OCI-LY1 (cell line): ENCODE measurements at regions not wholly inside any gene's neighbourhood (a gene's known extent, or its start where the extent isn't known, plus 50 kb on each side); places are given as distances from the start of the nearest gene placed in this dataset.

Source experiments
- H2AFZ ChIP-seq: fragments of 200-600 bp; sonication (generic), shearing (Covaris generic); 2 replicates; pipeline ENCODE4 v1.6.0; 2014; ENCODE audit warnings: antibody characterized with exemption, mild to moderate bottlenecking, low read length
- H3F3A ChIP-seq: fragments of 200-600 bp; sonication (generic), shearing (Covaris generic); 2 replicates; pipeline ENCODE4 v1.6.0; 2014; ENCODE audit warnings: mild to moderate bottlenecking, antibody characterized with exemption, low read length, moderate library complexity; ENCODE audit not compliant: insufficient read depth
- H3K27ac ChIP-seq: fragments of 200-600 bp; sonication (generic); 2 replicates; pipeline ENCODE4 v1.5.1; 2014; ENCODE audit warnings: low read length, mixed run types, mild to moderate bottlenecking, low read depth; ENCODE audit not compliant: poor library complexity, severe bottlenecking
- H3K27me3 ChIP-seq: fragments of 200-600 bp; sonication (generic); 2 replicates; pipeline ENCODE4 v1.6.0; 2014; ENCODE audit warnings: antibody characterized with exemption, mild to moderate bottlenecking, low read length, moderate library complexity; ENCODE audit not compliant: insufficient read depth
- H3K36me3 ChIP-seq: fragments of 200-600 bp; sonication (generic); 2 replicates; pipeline ENCODE4 v1.6.1; 2014; ENCODE audit warnings: mild to moderate bottlenecking, antibody characterized with exemption, low read length, moderate library complexity, mixed read lengths; ENCODE audit not compliant: insufficient read depth
- H3K4me1 ChIP-seq: fragments of 200-600 bp; sonication (generic); 2 replicates; pipeline ENCODE4 v1.5.1; 2014; ENCODE audit warnings: mild to moderate bottlenecking, low read length, moderate library complexity; ENCODE audit not compliant: insufficient read depth, severe bottlenecking
- H3K4me2 ChIP-seq: fragments of 200-600 bp; sonication (generic), shearing (Covaris generic); 2 replicates; pipeline ENCODE4 v1.6.1; 2014; ENCODE audit warnings: low read length
- H3K4me3 ChIP-seq: fragments of 200-600 bp; sonication (generic); 2 replicates; pipeline ENCODE4 v1.5.1; 2014; ENCODE audit warnings: low read length, low read depth, mild to moderate bottlenecking, mixed read lengths; ENCODE audit not compliant: poor library complexity, severe bottlenecking
- H3K79me2 ChIP-seq: fragments of 200-600 bp; shearing (Covaris generic); 2 replicates; pipeline ENCODE4 v1.6.1; 2016; ENCODE audit warnings: mixed run types, low read length, mixed read lengths; ENCODE audit not compliant: insufficient read depth
- H3K9ac ChIP-seq: fragments of 200-600 bp; sonication (generic), shearing (Covaris generic); 2 replicates; pipeline ENCODE4 v1.6.1; 2014; ENCODE audit warnings: mild to moderate bottlenecking, low read length, mixed read lengths
- H3K9me2 ChIP-seq: fragments of 200-600 bp; sonication (generic), shearing (Covaris generic); 2 replicates; pipeline ENCODE4 v1.6.1; 2014; ENCODE audit warnings: low read depth, mild to moderate bottlenecking, low read length, mixed read lengths
- H3K9me3 ChIP-seq: fragments of 200-600 bp; shearing (Covaris generic); 2 replicates; pipeline ENCODE4 v1.6.1; 2014; ENCODE audit warnings: low read length, mixed read lengths
- H4K20me1 ChIP-seq: fragments of 200-600 bp; sonication (generic), shearing (Covaris generic); 2 replicates; pipeline ENCODE4 v1.6.0; 2016; ENCODE audit warnings: mild to moderate bottlenecking, low read length; ENCODE audit not compliant: insufficient read depth
- CTCF ChIP-seq: fragments of 200-600 bp; sonication (generic), shearing (Covaris generic); IDR thresholded peaks from 2 replicates; pipeline ENCODE4 v1.5.1; 2017; ENCODE audit warnings: mild to moderate bottlenecking, antibody characterized with exemption, low read length, moderate library complexity, mixed read lengths
- EZH2 ChIP-seq: fragments of 200-600 bp; sonication (generic), shearing (Covaris generic); IDR thresholded peaks from 2 replicates; pipeline ENCODE4 v1.8.0; 2017; ENCODE audit warnings: borderline replicate concordance, mixed run types, mild to moderate bottlenecking, antibody characterized with exemption, low read length, moderate library complexity, mixed read lengths

GRCh38 chr20:60252866-60253265 is 294.6 kb downstream of the CDH26 start:
- H3K27me3 ChIP-seq: no peaks in the 10 kb centered on the region
- no peak overlapping the region for H3K4me2 ChIP-seq
- TF ChIP-seq CTCF (no peak), EZH2 (no peak)
- no peaks in the 10 kb centered on the region for H3K9me2 ChIP-seq
- no peaks in the 10 kb centered on the region for H3K36me3 ChIP-seq
- H3K4me1 ChIP-seq: no peaks in the 10 kb centered on the region
- H3K9ac ChIP-seq: no peak overlapping the region
- H3K27ac ChIP-seq: no peak overlapping the region
- H3K4me3 ChIP-seq: no peak overlapping the region
- H3K9me3 ChIP-seq: no peaks in the 10 kb centered on the region
- H3K79me2 ChIP-seq: no peaks in the 10 kb centered on the region
- no peaks in the 10 kb centered on the region for H3F3A ChIP-seq
- H4K20me1 ChIP-seq: no peaks in the 10 kb centered on the region
- H2AFZ ChIP-seq: no peak overlapping the region

GRCh38 chr20:60253471-60253870 is 295.2 kb downstream of the CDH26 start:
- no peaks in the 10 kb centered on the region for H3K27me3 ChIP-seq
- no peaks in the 10 kb centered on the region for H3K79me2 ChIP-seq
- H3K36me3 ChIP-seq: no peaks in the 10 kb centered on the region

GRCh38 chr20:60254901-60255411 is 296.7 kb downstream of the CDH26 start:
- Histone ChIP-seq H3K9ac (no peak overlapping the region), H3F3A (no peaks in the 10 kb centered on the region), H3K4me3 (no peak overlapping the region), H4K20me1 (no peaks in the 10 kb centered on the region), H3K79me2 (no peaks in the 10 kb centered on the region), H3K4me2 (no peak overlapping the region), H3K27me3 (no peaks in the 10 kb centered on the region), H2AFZ (no peak overlapping the region), H3K9me2 (no peaks in the 10 kb centered on the region), H3K27ac (no peak overlapping the region), H3K36me3 (no peaks in the 10 kb centered on the region), H3K4me1 (no peaks in the 10 kb centered on the region), H3K9me3 (no peaks in the 10 kb centered on the region)
- TF ChIP-seq CTCF (no peak), EZH2 (no peak)

More at GRCh38 chr20:60253471-60253870, 295.2 kb downstream of the CDH26 start:
- Histone ChIP-seq H3K27ac (no peak overlapping the region), H4K20me1 (no peaks in the 10 kb centered on the region), H2AFZ (no peak overlapping the region), H3K4me2 (no peak overlapping the region), H3K9me3 (no peaks in the 10 kb centered on the region), H3K9me2 (no peaks in the 10 kb centered on the region), H3F3A (no peaks in the 10 kb centered on the region), H3K9ac (no peak overlapping the region), H3K4me3 (no peak overlapping the region), H3K4me1 (no peaks in the 10 kb centered on the region)
- TF ChIP-seq EZH2 (no peak), CTCF (no peak)
